Heart left ventricle (tissue), 16 donors: ENCODE measurements at regions not wholly inside any gene's neighbourhood (a gene's known extent, or its start where the extent isn't known, plus 50 kb on each side); places are given as distances from the start of the nearest gene placed in this dataset.

ENCODE experiments used
- ATAC-seq, 4 donors: fragments of 200-7000 bp; cut with Tn5 transposase; one replicate each; pipeline ENCODE4 v1.9.1; 2020 to 2022; ENCODE audit warnings: moderate library complexity in 4 of 4, mild to moderate bottlenecking in 3 of 4, moderate number of reproducible peaks in 1 of 4
- DNase-seq, 5 donors: peaks; one replicate each; pipeline ENCODE4 v3.0.0-alpha.2; 2020
- H3K27ac ChIP-seq, 12 donors: fragments of 200-600 bp; sonication (generic) in 4 of 12; one replicate each; pipeline versions ENCODE4 v1.5.0 to v1.8.0; 2016 to 2022; ENCODE audit warnings: mild to moderate bottlenecking in 2 of 12
- H3K27me3 ChIP-seq, 9 donors: fragments of 200-600 bp; sonication (generic) in 2 of 9; one replicate each; pipeline versions ENCODE4 v1.5.1 to v1.8.0; 2016 to 2022; ENCODE audit warnings: mild to moderate bottlenecking in 3 of 9
- H3K36me3 ChIP-seq, 9 donors: fragments of 200-600 bp; sonication (generic) in 2 of 9; one replicate each; pipeline versions ENCODE4 v1.5.0 to v1.8.0; 2018 to 2022; ENCODE audit warnings: mild to moderate bottlenecking in 2 of 9
- H3K4me1 ChIP-seq, 12 donors: fragments of 200-600 bp; sonication (generic) in 4 of 12; one replicate each; pipeline versions ENCODE4 v1.5.0 to v1.8.0; 2016 to 2022; ENCODE audit warnings: mild to moderate bottlenecking in 3 of 12
- H3K4me3 ChIP-seq, 12 donors: fragments of 200-600 bp; sonication (generic) in 4 of 12; one replicate each; pipeline versions ENCODE4 v1.5.0 to v1.8.0; 2017 to 2022; ENCODE audit warnings: mild to moderate bottlenecking in 9 of 12, moderate library complexity in 4 of 12
- H3K9me3 ChIP-seq, 12 donors: fragments of 200-600 bp; sonication (generic) in 4 of 12; one replicate each; pipeline versions ENCODE4 v1.5.0 to v1.8.0; 2016 to 2022; ENCODE audit warnings: mild to moderate bottlenecking in 1 of 12
- CTCF ChIP-seq, 12 donors: fragments of 200-600 bp; sonication (generic) in 4 of 12; IDR thresholded peaks; one replicate each; pipeline versions ENCODE4 v1.5.0 to v1.8.0; 2018 to 2022; ENCODE audit warnings: antibody characterized with exemption in 12 of 12, mild to moderate bottlenecking in 5 of 12
- POLR2A ChIP-seq, 2 donors: fragments of 450-650 bp; IDR thresholded peaks; one replicate each; pipeline ENCODE4 v1.6.1; 2017; ENCODE audit warnings: antibody characterized with exemption in 2 of 2, mild to moderate bottlenecking in 2 of 2, moderate library complexity in 2 of 2
- WGBS, 4 donors: extraction: QIAGEN DNeasy Blood & Tissue Kit in 2 of 4; methylation state at CpG; one replicate each; pipeline versions ENCODE4 v1.1.5 to v1.1.7; 2013 to 2018; 5-methylcytosine and 5-hydroxymethylcytosine counted together
- intact Hi-C, 10 donors: fragments of 100-400 bp; cut with DNase I; formaldehyde crosslinking; loops; one replicate each; pipeline versions ENCODE4 v1.11.1 to v1.14.2; 2022
- donor health status: ischemic (EF 13 %, LVEDD 7.1; RV severe dilation, severe dysfunction).
- donor health status: healthy with polysubstance abuse.
- donor health status: DM: no; HTN: yes; CAD: no.
- donor health status: DM: no; HTN: no; CAD: no.
- donor health status: ischemic (EF 25% LVEDD 6.9; RV normal size, moderate dysfunction).
- donor health status: ischemic (EF 25% LVEDD 5.7; RV mildly dilated, moderate dysfunction).
- donor health status: healthy.
- donor health status: DM: yes; HTN: yes; CAD: no.
- donor health status: ischemic (EF 35%, LVEDD 5.7; RV mildly dilated, moderate dysfunction).
- donor health status: nonischemic (EF 11% LVEDD 7.7; RV severe dilation, severe dysfunction).
- donor health status: DM: yes; HTN: yes; CAD: no.
- donor health status: PGD.
- donor health status: ischemic (EF 29% LVEDD 5.4; RV normal size, mild dysfunction).
- donor health status: nonischemic (EF 23%, LVEDD 6.1; RV moderate dilation, normal function).

- WGBS, 4 donors, result 20 to 73% (median 25%) methylated on average over 2 of the region's 2 CpGs
Observed at GRCh38 chr6:122524056-122524455, 52.4 kb upstream of the SERINC1 start.

GRCh38 chr6:122530440-122531046 is 58.9 kb upstream of the SERINC1 start:
- Histone ChIP-seq H3K4me3 (no peak overlapping the region), H3K9me3 (peaks cover 0 to 15% (median 0%) of the 10 kb centered on the region in 12 donors), H3K27me3 (peaks cover 0 to 27% (median 0%) of the 10 kb centered on the region in 9 donors), H3K36me3 (no peaks in the 10 kb centered on the region), H3K27ac (no peak overlapping the region), H3K4me1 (no peaks in the 10 kb centered on the region)
- intact Hi-C loops, result loop anchor here (1.0 to 5.0 kb wide), 8 partner anchors 38 to 150 kb away; no protein-coding TSS in a partner anchor
- TF ChIP-seq POLR2A (IDR thresholded peaks at IDR 0.05) (no peak), CTCF (IDR thresholded peaks at IDR 0.05) (peak; percentile 79 to 94 (median 88))
- ATAC-seq (peak in 3 of 4 donors; percentile 80 to 86 (median 82)), DNase-seq (peak in 2 of 5 donors; percentile 13 to 26)
- 0 to 1% (median 0%) methylated on average over 1 of the region's 1 CpG for WGBS, 4 donors

More at GRCh38 chr6:122524056-122524455, 52.4 kb upstream of the SERINC1 start:
- peaks cover 0 to 15% (median 0%) of the 10 kb centered on the region in 12 donors for H3K9me3 ChIP-seq
- H3K36me3 ChIP-seq, result no peaks in the 10 kb centered on the region
- H3K4me1 ChIP-seq, result no peaks in the 10 kb centered on the region
- H3K27ac ChIP-seq, result no peak overlapping the region
- DNase-seq, result no peak
- no peak for TF ChIP-seq POLR2A (IDR thresholded peaks at IDR 0.05)
- no peak for TF ChIP-seq CTCF (IDR thresholded peaks at IDR 0.05)
- H3K4me3 ChIP-seq, result no peak overlapping the region
- intact Hi-C loops, result no loop called here
- peaks cover 0 to 5% (median 0%) of the 10 kb centered on the region in 9 donors for H3K27me3 ChIP-seq
- ATAC-seq, result no peak

- no peaks in the 10 kb centered on the region for H3K4me1 ChIP-seq
- H3K9me3 ChIP-seq, result peaks cover 0 to under 1% (median 0%) of the 10 kb centered on the region in 12 donors
- DNase-seq (no peak), ATAC-seq (no peak)
- no peaks in the 10 kb centered on the region for H3K27me3 ChIP-seq
- intact Hi-C loops, result no loop called here
- WGBS, 4 donors, result 80 to 87% (median 84%) methylated on average over 3 of the region's 3 CpGs
- H3K4me3 ChIP-seq, result no peak overlapping the region
- no peak overlapping the region for H3K27ac ChIP-seq
- TF ChIP-seq CTCF (IDR thresholded peaks at IDR 0.05) (no peak), POLR2A (IDR thresholded peaks at IDR 0.05) (no peak)
- no peaks in the 10 kb centered on the region for H3K36me3 ChIP-seq
Observed at GRCh38 chr6:122548281-122548680, 61.9 kb upstream of the PKIB start.

- ATAC-seq (no peak), DNase-seq (no peak)
- TF ChIP-seq POLR2A (IDR thresholded peaks at IDR 0.05), result no peak
- no peak for TF ChIP-seq CTCF (IDR thresholded peaks at IDR 0.05)
- Histone ChIP-seq H3K4me1 (no peaks in the 10 kb centered on the region), H3K36me3 (no peaks in the 10 kb centered on the region), H3K4me3 (no peak overlapping the region), H3K9me3 (no peaks in the 10 kb centered on the region), H3K27ac (no peak overlapping the region), H3K27me3 (no peaks in the 10 kb centered on the region)
- intact Hi-C loops, result no loop called here
Observed at GRCh38 chr6:122548820-122549219, 61.4 kb upstream of the PKIB start.
